GM12873 (cell line): ENCODE measurements at regions not wholly inside any gene's neighbourhood (a gene's known extent, or its start where the extent isn't known, plus 50 kb on each side); places are given as distances from the start of the nearest gene placed in this dataset.

Experiments
- TF ChIP-seq, protein P1 (sequence below): IDR thresholded peaks from 2 replicates; pipeline ENCODE4 v1.5.1; 2012; ENCODE audit warnings: low read depth, mild to moderate bottlenecking, moderate library complexity, low read length, control low read depth; ENCODE audit not compliant: insufficient read depth; ENCODE audit errors: missing control alignments

- TF ChIP-seq, protein P1, sequence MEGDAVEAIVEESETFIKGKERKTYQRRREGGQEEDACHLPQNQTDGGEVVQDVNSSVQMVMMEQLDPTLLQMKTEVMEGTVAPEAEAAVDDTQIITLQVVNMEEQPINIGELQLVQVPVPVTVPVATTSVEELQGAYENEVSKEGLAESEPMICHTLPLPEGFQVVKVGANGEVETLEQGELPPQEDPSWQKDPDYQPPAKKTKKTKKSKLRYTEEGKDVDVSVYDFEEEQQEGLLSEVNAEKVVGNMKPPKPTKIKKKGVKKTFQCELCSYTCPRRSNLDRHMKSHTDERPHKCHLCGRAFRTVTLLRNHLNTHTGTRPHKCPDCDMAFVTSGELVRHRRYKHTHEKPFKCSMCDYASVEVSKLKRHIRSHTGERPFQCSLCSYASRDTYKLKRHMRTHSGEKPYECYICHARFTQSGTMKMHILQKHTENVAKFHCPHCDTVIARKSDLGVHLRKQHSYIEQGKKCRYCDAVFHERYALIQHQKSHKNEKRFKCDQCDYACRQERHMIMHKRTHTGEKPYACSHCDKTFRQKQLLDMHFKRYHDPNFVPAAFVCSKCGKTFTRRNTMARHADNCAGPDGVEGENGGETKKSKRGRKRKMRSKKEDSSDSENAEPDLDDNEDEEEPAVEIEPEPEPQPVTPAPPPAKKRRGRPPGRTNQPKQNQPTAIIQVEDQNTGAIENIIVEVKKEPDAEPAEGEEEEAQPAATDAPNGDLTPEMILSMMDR: no peak
These were observed 79.0 kb upstream of the NKD1 start for GRCh38 chr16:50469121-50469743.

DNA sequence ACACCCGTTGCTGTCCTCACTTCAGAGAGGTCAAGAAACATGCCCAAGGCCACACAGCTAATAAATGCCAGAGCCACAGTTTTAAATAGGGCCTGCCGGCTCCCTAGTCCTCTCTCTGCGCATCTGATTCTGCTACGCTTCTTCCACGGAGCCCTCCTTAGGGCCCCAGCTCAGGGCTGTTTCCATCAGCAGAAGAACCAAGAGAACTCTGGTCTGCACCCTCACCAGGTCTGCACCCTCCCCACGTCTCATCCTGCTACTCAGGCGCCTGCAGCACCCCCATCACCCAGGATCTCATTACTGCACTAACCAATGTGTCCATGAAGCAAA is 79.5 kb upstream of the NKD1 start:
- TF ChIP-seq, protein P1: no peak

GRCh38 chr16:50467943-50468748 is 80.0 kb upstream of the NKD1 start:
- TF ChIP-seq, protein P1: no peak

DNA sequence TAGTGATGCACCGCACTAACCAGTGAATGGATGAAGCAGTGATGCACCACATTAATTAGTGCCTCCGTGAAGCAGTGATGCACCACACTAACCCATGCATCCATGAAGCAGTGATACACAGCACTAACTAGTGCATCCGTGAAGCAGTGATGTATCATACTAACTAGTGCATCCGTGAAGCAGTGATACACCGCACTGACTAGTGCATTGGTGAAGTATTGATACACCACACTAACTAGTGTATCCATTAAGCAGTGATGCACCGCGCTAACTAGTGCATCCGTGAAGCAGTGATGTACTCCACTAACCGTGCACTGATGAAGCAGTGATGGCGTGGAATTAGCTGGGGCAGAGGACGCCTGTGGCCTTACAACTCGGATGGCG is 80.6 kb upstream of the NKD1 start:
- TF ChIP-seq, protein P1: no peak

GRCh38 chr16:50466170-50466569 is 82.0 kb upstream of the NKD1 start:
- TF ChIP-seq, protein P1: no peak

DNA sequence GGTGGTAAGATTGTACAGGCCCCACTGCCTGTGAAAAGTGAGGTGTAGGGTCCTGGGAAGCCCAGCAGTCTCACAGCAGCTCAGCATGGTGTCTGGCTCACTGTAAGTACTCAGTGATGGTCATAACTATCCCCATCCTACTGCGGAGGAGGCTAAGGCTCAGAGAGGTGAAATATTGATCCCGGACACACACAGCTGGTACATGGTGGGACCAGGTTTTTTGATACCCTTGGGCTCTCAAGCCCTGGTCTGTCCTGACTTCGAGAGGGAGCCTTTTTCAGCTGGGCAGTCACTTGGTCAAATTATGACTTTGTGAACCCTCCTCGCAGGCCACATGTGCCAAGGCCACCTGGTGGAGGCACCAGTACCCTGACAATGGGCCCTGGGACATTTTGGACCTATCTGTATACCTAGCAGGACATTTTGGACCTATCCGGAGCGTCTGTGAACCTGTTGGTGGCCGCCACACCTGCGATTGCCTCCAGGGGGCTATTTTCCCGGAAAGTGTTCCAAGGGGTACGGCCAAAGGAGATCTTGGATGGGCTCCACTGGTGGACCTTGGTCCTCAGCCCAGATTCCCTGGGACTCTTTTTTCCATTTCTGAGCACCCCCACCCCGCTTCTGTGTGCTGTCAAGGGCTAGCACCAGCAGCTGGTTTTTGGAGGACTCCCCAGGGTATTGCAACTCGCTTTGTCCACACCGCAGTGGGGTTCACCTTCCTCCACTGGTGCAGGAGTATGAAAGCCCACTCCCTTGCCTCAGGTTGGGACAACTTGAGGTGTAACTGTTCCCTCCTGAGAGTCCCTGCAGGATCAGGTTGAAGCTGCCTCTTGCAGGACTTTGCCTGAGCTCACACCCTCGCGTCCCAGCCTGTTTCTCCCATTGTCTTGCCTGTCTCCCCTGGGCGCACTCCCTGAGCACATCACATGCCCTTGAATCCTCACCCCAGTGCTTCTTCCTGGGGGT is 83.6 kb upstream of the NKD1 start:
- TF ChIP-seq, protein P1: no peak
